ENCODE measurements at regions not wholly inside any gene's neighbourhood (a gene's known extent, or its start where the extent isn't known, plus 50 kb on each side); places are given as distances from the start of the nearest gene placed in this dataset.

- intact Hi-C loops (cut with micrococcal nuclease): no loop called here
- Histone ChIP-seq H3K27me3 (ENCODE audit: control insufficient read depth, insufficient read depth, low read length) (no peaks in the 10 kb centered on the region), H3K27ac (ENCODE audit: low read length) (peak overlapping the region; percentile 8), H3K36me3 (ENCODE audit: control insufficient read depth, insufficient read depth, low read length) (no peaks in the 10 kb centered on the region), H3K4me3 (ENCODE audit: low read length) (no peak overlapping the region), H3K4me1 (ENCODE audit: control insufficient read depth, insufficient read depth, low read length) (peaks cover 1% of the 10 kb centered on the region), H3K9me3 (ENCODE audit: control insufficient read depth, insufficient read depth, low read length) (peaks cover 4% of the 10 kb centered on the region)
- no peak for DNase-seq
- H3K9me3 Mint-ChIP-seq: no peaks in the 10 kb centered on the region
- WGBS (ENCODE audit: insufficient coverage): 62% methylated on average over 9 of the region's 9 CpGs
- no peak for TF ChIP-seq CTCF (IDR thresholded peaks at IDR 0.05)
- ATAC-seq: no peak
- H3K4me1 Mint-ChIP-seq: peaks cover 10 to 11% of the 10 kb centered on the region in 2 donors
- H3K27ac Mint-ChIP-seq: no peak overlapping the region
- no peak overlapping the region for H3K4me3 Mint-ChIP-seq
- peaks cover 0 to 4% of the 10 kb centered on the region in 2 donors for H3K27me3 Mint-ChIP-seq (ENCODE audit: low read depth in 2 of 2)
- H3K36me3 Mint-ChIP-seq: no peaks in the 10 kb centered on the region
Observed at GRCh38 chr3:23653647-23654525, 151.9 kb upstream of the UBE2E1 start.

GRCh38 chr3:23654571-23654970, 151.2 kb upstream of the UBE2E1 start:
- 61% methylated on average over 2 of the region's 3 CpGs for WGBS (ENCODE audit: insufficient coverage)
- Mint-ChIP-seq H3K36me3 (no peaks in the 10 kb centered on the region), H3K4me1 (peaks cover 6% of the 10 kb centered on the region in 2 donors), H3K27ac (no peak overlapping the region), H3K4me3 (no peak overlapping the region), H3K27me3 (ENCODE audit: low read depth in 2 of 2) (peaks cover 0 to 4% of the 10 kb centered on the region in 2 donors), H3K9me3 (no peaks in the 10 kb centered on the region)
- intact Hi-C loops (cut with micrococcal nuclease): no loop called here
- H3K27ac ChIP-seq (ENCODE audit: low read length): no peak overlapping the region
- TF ChIP-seq CTCF (IDR thresholded peaks at IDR 0.05): no peak
- no peak overlapping the region for H3K4me3 ChIP-seq (ENCODE audit: low read length)
- no peaks in the 10 kb centered on the region for H3K27me3 ChIP-seq (ENCODE audit: control insufficient read depth, insufficient read depth, low read length)
- H3K36me3 ChIP-seq (ENCODE audit: control insufficient read depth, insufficient read depth, low read length): no peaks in the 10 kb centered on the region
- H3K4me1 ChIP-seq (ENCODE audit: control insufficient read depth, insufficient read depth, low read length): peaks cover 3% of the 10 kb centered on the region
- H3K9me3 ChIP-seq (ENCODE audit: control insufficient read depth, insufficient read depth, low read length): peaks cover 4% of the 10 kb centered on the region
- ATAC-seq (no peak), DNase-seq (no peak)

GRCh38 chr3:23655749-23656148, 150.0 kb upstream of the UBE2E1 start:
- no peak overlapping the region for H3K27ac Mint-ChIP-seq
- Histone ChIP-seq H3K4me1 (ENCODE audit: control insufficient read depth, insufficient read depth, low read length) (peaks cover 3% of the 10 kb centered on the region), H3K36me3 (ENCODE audit: control insufficient read depth, insufficient read depth, low read length) (no peaks in the 10 kb centered on the region), H3K9me3 (ENCODE audit: control insufficient read depth, insufficient read depth, low read length) (peaks cover 4% of the 10 kb centered on the region), H3K27me3 (ENCODE audit: control insufficient read depth, insufficient read depth, low read length) (no peaks in the 10 kb centered on the region), H3K27ac (ENCODE audit: low read length) (no peak overlapping the region), H3K4me3 (ENCODE audit: low read length) (no peak overlapping the region)
- no peaks in the 10 kb centered on the region for H3K36me3 Mint-ChIP-seq
- intact Hi-C loops (cut with micrococcal nuclease): no loop called here
- H3K4me1 Mint-ChIP-seq: peaks cover 1 to 6% of the 10 kb centered on the region in 2 donors
- H3K27me3 Mint-ChIP-seq (ENCODE audit: low read depth in 2 of 2): peaks cover 0 to 5% of the 10 kb centered on the region in 2 donors
- ATAC-seq (no peak), DNase-seq (no peak)
- TF ChIP-seq CTCF (IDR thresholded peaks at IDR 0.05): no peak
- WGBS (ENCODE audit: insufficient coverage): 97% methylated on average over 3 of the region's 3 CpGs
- no peaks in the 10 kb centered on the region for H3K9me3 Mint-ChIP-seq
- H3K4me3 Mint-ChIP-seq: no peak overlapping the region

Measured in natural killer cell (primary cell).